Activated CD8-positive, alpha-beta T cell treated with anti-CD3 and anti-CD28 coated beads for 36 hours (primary cell): ENCODE measurements at regions not wholly inside any gene's neighbourhood (a gene's known extent, or its start where the extent isn't known, plus 50 kb on each side); places are given as distances from the start of the nearest gene placed in this dataset.

Experiments used
- ATAC-seq: fragments of 200-7000 bp; cut with Tn5 transposase; one replicate; pipeline ENCODE4 v1.10.0; 2021; ENCODE audit warnings: mild to moderate bottlenecking, moderate library complexity
- CTCF ChIA-PET: fragments of 350-600 bp; sonication (Branson Sonifier 250); formaldehyde crosslinking; loops from one replicate; lab custom pipeline; 2021; ENCODE audit warnings: antibody characterized with exemption; lab: Charles Lee
- POLR2A ChIA-PET: fragments of 350-600 bp; sonication (Branson Sonifier 250); formaldehyde crosslinking; loops from one replicate; lab custom pipeline; 2021; ENCODE audit warnings: antibody characterized with exemption; lab: Charles Lee
- DNase-seq: peaks from one replicate; pipeline ENCODE4 v3.0.0-alpha.2; 2020
- H3K27ac Mint-ChIP-seq: one replicate; pipeline ENCODE4 v1.8.0; 2021; ENCODE audit warnings: mild to moderate bottlenecking, mixed read lengths
- H3K27me3 Mint-ChIP-seq: one replicate; pipeline ENCODE4 v1.8.0; 2021; ENCODE audit warnings: mixed read lengths
- H3K36me3 Mint-ChIP-seq: one replicate; pipeline ENCODE4 v1.8.0; 2021; ENCODE audit warnings: low read depth, mixed read lengths
- H3K4me1 Mint-ChIP-seq: one replicate; pipeline ENCODE4 v1.8.0; 2021; ENCODE audit warnings: low read depth, mixed read lengths
- H3K4me3 Mint-ChIP-seq: one replicate; pipeline ENCODE4 v1.8.0; 2021; ENCODE audit warnings: mild to moderate bottlenecking, moderate library complexity, mixed read lengths
- H3K9me3 Mint-ChIP-seq: one replicate; pipeline ENCODE4 v1.8.0; 2021; ENCODE audit warnings: mixed read lengths
- intact Hi-C: fragments of 100-400 bp; cut with micrococcal nuclease; formaldehyde crosslinking; loops from one replicate; pipeline ENCODE4 v1.10.0; 2022
- TF ChIP-seq, protein P1 (sequence below): fragments of 200-600 bp; IDR thresholded peaks from one replicate; pipeline ENCODE4 v1.8.0; 2022; ENCODE audit warnings: antibody characterized with exemption, mild to moderate bottlenecking

DNA sequence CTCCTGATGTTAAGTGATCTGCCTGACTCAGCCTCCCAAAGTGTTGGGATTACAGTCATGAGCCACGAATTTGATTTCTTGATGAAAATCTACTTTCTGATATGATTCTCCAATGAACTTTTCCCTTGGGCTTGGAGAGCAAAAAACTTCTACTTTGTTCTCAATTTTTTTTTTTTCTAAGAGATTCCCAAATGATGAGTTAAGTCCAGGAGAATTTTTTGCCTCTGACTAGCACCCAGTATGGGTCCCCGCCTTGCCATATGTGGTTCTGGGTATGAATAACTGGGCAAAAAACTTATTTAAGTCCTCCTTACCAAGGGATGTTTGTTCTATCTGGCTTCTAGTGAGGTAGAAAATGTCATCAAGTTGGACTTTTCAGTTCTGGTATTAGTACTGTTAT lies 147.9 kb upstream of the LYZL1 start:
- no peak for ATAC-seq
- POLR2A ChIA-PET, result no interaction called here
- H3K27me3 Mint-ChIP-seq, result peaks cover 14% of the 10 kb centered on the region
- H3K27ac Mint-ChIP-seq, result no peak overlapping the region
- intact Hi-C loops, result no loop called here
- DNase-seq, result no peak
- CTCF ChIA-PET, result no interaction called here
- no peak overlapping the region for H3K4me3 Mint-ChIP-seq
- no peaks in the 10 kb centered on the region for H3K36me3 Mint-ChIP-seq
- no peaks in the 10 kb centered on the region for H3K9me3 Mint-ChIP-seq
- TF ChIP-seq, protein P1, sequence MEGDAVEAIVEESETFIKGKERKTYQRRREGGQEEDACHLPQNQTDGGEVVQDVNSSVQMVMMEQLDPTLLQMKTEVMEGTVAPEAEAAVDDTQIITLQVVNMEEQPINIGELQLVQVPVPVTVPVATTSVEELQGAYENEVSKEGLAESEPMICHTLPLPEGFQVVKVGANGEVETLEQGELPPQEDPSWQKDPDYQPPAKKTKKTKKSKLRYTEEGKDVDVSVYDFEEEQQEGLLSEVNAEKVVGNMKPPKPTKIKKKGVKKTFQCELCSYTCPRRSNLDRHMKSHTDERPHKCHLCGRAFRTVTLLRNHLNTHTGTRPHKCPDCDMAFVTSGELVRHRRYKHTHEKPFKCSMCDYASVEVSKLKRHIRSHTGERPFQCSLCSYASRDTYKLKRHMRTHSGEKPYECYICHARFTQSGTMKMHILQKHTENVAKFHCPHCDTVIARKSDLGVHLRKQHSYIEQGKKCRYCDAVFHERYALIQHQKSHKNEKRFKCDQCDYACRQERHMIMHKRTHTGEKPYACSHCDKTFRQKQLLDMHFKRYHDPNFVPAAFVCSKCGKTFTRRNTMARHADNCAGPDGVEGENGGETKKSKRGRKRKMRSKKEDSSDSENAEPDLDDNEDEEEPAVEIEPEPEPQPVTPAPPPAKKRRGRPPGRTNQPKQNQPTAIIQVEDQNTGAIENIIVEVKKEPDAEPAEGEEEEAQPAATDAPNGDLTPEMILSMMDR, result no peak
- no peaks in the 10 kb centered on the region for H3K4me1 Mint-ChIP-seq

DNA sequence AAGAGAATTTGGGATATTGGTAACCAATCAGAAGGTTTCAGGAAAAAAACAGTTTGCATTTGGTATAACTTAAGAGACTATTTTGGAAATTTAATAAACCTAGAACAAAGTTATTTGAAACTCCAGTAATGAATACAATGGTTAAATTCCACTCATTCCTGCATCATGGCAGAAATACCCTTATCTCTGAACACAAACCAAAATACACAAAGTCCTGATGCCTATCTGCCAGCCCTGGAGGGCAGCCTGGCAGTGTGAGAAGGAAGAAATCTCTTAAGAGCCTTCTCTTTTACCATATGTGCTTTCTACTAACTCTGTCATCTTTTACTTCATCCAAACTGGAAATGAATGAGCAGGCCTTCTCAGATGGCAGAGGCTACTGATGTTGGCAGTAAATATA lies 147.1 kb upstream of the LYZL1 start:
- ATAC-seq (no peak), DNase-seq (no peak)
- Mint-ChIP-seq H3K4me1 (no peaks in the 10 kb centered on the region), H3K36me3 (no peaks in the 10 kb centered on the region), H3K27me3 (peaks cover 18% of the 10 kb centered on the region), H3K4me3 (no peak overlapping the region), H3K9me3 (no peaks in the 10 kb centered on the region), H3K27ac (no peak overlapping the region)
- intact Hi-C loops, result no loop called here
- TF ChIP-seq, protein P1, result no peak
- ChIA-PET CTCF (no interaction called here), POLR2A (no interaction called here)

DNA sequence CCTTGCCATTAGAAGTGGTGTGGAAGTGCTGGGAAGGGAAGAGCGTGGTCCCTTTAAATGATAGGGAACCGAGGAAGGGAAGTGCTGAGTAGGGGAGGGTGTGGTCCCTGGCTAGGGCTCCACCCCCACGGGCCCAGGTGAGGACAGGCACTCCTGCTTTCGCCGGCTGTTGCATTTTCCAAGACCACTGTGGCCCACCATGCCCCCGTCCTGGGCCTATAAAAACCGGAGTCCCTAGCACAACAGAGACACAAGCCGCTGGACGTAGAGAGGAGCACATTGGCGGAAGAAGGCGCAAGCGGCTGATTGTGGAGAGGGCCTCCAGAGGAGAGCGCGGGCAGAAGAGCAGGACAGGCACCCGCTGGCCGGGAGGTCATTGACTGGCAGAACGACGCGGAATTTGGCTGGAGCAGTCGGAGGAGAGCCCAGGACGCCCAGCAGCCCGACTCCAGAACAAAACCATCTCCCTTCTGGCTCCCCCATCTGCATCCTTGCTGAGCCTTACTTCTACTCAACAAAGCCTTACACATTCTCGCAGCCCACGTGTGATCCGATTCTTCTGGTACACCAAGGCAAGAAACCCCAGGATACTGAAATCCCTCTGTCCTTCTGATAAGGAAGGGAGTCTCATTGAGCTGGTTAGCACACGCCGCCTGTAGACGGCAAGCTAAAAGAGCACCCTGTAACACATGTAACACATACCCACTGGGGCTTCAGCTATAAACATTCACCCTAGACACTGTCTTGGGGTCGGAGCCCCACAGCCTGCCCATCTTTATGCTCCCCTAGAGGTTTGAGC lies 146.2 kb upstream of the LYZL1 start:
- H3K4me3 Mint-ChIP-seq, result no peak overlapping the region
- intact Hi-C loops, result no loop called here
- no peak overlapping the region for H3K27ac Mint-ChIP-seq
- ChIA-PET POLR2A (no interaction called here), CTCF (no interaction called here)
- H3K36me3 Mint-ChIP-seq, result no peaks in the 10 kb centered on the region
- TF ChIP-seq, protein P1, result no peak
- DNase-seq, result no peak
- H3K9me3 Mint-ChIP-seq, result no peaks in the 10 kb centered on the region
- peaks cover 18% of the 10 kb centered on the region for H3K27me3 Mint-ChIP-seq
- no peaks in the 10 kb centered on the region for H3K4me1 Mint-ChIP-seq
- ATAC-seq, result no peak

DNA sequence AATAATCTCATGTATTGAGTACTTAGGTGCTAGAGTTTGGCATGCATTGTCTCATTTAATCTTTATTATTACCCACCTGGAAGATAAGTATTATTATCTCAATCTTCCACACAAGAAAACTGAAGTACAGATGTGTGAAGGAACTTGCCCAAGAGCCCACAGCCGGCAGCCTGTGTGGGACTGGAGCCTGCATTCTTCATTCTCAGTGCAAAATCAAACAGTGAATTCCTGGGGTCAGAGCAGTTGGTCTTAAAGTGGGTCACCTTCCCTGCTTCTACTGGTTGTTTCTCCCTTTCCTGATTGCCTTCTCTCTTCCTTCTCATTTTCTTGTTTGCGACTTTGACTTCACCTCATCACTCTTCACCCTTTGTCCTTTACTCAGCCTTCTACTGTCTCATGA lies 144.7 kb upstream of the LYZL1 start:
- no peak overlapping the region for H3K27ac Mint-ChIP-seq
- H3K4me1 Mint-ChIP-seq, result no peaks in the 10 kb centered on the region
- intact Hi-C loops, result no loop called here
- POLR2A ChIA-PET, result no interaction called here
- ATAC-seq, result no peak
- no peak for DNase-seq
- no peaks in the 10 kb centered on the region for H3K9me3 Mint-ChIP-seq
- no peak overlapping the region for H3K4me3 Mint-ChIP-seq
- H3K36me3 Mint-ChIP-seq, result no peaks in the 10 kb centered on the region
- TF ChIP-seq, protein P1, result no peak
- H3K27me3 Mint-ChIP-seq, result peaks cover 15% of the 10 kb centered on the region
- CTCF ChIA-PET, result no interaction called here

DNA sequence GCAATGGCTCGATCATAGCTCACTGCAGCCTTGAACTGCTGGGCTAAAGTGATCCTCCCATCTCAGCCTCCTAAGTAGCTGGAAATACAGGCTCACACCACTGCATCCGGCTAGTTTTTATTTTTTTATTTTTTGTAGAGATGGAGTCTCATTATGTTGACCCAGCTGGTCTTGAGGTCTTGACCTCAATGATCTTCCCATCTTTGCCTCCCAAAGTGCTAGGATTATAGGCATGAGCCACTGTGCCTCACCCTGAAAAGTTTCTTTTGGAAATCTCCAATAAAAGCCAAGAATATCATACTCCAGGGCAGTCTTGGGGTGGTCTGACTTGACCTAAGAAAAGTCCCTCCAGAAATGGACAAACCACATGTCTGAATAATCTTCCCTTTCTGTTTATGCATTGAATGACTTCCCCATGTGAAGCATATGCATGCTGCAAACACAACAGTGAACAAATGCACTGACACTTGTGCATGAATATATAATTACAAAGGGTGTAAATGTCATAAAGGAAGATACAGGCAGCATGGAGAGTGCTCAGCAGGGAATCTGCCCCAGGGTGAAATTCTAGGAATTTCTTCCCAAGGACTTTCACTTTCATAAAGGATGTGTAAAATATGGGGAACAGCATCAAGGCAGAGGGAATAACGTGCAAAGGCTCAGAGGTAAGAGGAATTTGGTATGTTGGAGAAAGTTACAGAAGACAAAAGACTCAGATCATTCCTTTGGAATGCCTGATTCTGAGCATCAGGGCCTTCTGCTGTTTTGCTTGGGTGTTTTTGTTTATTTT lies 142.4 kb upstream of the LYZL1 start:
- ChIA-PET POLR2A (no interaction called here), CTCF (no interaction called here)
- DNase-seq (no peak), ATAC-seq (no peak)
- no peaks in the 10 kb centered on the region for H3K36me3 Mint-ChIP-seq
- intact Hi-C loops, result no loop called here
- H3K4me1 Mint-ChIP-seq, result no peaks in the 10 kb centered on the region
- no peak overlapping the region for H3K4me3 Mint-ChIP-seq
- H3K27ac Mint-ChIP-seq, result no peak overlapping the region
- H3K9me3 Mint-ChIP-seq, result no peaks in the 10 kb centered on the region
- peaks cover 13% of the 10 kb centered on the region for H3K27me3 Mint-ChIP-seq
- TF ChIP-seq, protein P1, result no peak
